Osteoblast (primary cell): ENCODE measurements at regions not wholly inside any gene's neighbourhood (a gene's known extent, or its start where the extent isn't known, plus 50 kb on each side); places are given as distances from the start of the nearest gene placed in this dataset.
A peak's percentile ranks its signal among the peaks of the same experiment; 100 is the strongest.

ENCODE experiments used
- DNase-seq: peaks from one replicate; pipeline ENCODE4 v3.0.0; 2011; ENCODE audit warnings: low spot score, mixed read lengths; ENCODE audit not compliant: insufficient read length; ENCODE audit errors: missing footprints
- H2AFZ ChIP-seq: 2 replicates; pipeline ENCODE4 v1.6.0; 2011; ENCODE audit warnings: mild to moderate bottlenecking, low read length
- H3K27ac ChIP-seq: 2 replicates; pipeline ENCODE4 v1.5.1; 2011; ENCODE audit warnings: mild to moderate bottlenecking, low read depth, low read length, moderate library complexity
- H3K27me3 ChIP-seq: 2 replicates; pipeline ENCODE4 v1.6.0; 2012; ENCODE audit warnings: mild to moderate bottlenecking, control low read depth, inconsistent platforms, low read length, moderate library complexity; ENCODE audit not compliant: insufficient read depth
- H3K36me3 ChIP-seq: 2 replicates; pipeline ENCODE4 v1.5.1; 2011; ENCODE audit warnings: mild to moderate bottlenecking, low read length, control low read depth, moderate library complexity; ENCODE audit not compliant: insufficient read depth
- H3K4me1 ChIP-seq: 2 replicates; pipeline ENCODE4 v1.5.1; 2011; ENCODE audit warnings: mild to moderate bottlenecking, low read length, control low read depth, moderate library complexity; ENCODE audit not compliant: insufficient read depth
- H3K4me2 ChIP-seq: 2 replicates; pipeline ENCODE4 v1.6.0; 2011; ENCODE audit warnings: mild to moderate bottlenecking, low read length; ENCODE audit not compliant: insufficient read depth
- H3K4me3 ChIP-seq: fragments of 200-600 bp; sonication (generic); 3 replicates; pipeline ENCODE4 v1.5.1; 2012; ENCODE audit warnings: mild to moderate bottlenecking, low read length, inconsistent platforms; ENCODE audit not compliant: insufficient read depth
- H3K79me2 ChIP-seq: 2 replicates; pipeline ENCODE4 v1.6.0; 2012; ENCODE audit warnings: mild to moderate bottlenecking, low read length, control low read depth, inconsistent platforms; ENCODE audit not compliant: insufficient read depth
- H3K9me3 ChIP-seq: 2 replicates; pipeline ENCODE4 v1.5.1; 2011; ENCODE audit warnings: low read depth, low read length, control low read depth
- H4K20me1 ChIP-seq: 2 replicates; pipeline ENCODE4 v1.6.0; 2012; ENCODE audit warnings: mild to moderate bottlenecking, low read length, control low read depth; ENCODE audit not compliant: insufficient read depth
- CTCF ChIP-seq: IDR thresholded peaks from 2 replicates; pipeline ENCODE4 v1.5.1; 2011; ENCODE audit warnings: mild to moderate bottlenecking, low read depth, low read length, moderate library complexity; ENCODE audit errors: extremely low read depth

DNA sequence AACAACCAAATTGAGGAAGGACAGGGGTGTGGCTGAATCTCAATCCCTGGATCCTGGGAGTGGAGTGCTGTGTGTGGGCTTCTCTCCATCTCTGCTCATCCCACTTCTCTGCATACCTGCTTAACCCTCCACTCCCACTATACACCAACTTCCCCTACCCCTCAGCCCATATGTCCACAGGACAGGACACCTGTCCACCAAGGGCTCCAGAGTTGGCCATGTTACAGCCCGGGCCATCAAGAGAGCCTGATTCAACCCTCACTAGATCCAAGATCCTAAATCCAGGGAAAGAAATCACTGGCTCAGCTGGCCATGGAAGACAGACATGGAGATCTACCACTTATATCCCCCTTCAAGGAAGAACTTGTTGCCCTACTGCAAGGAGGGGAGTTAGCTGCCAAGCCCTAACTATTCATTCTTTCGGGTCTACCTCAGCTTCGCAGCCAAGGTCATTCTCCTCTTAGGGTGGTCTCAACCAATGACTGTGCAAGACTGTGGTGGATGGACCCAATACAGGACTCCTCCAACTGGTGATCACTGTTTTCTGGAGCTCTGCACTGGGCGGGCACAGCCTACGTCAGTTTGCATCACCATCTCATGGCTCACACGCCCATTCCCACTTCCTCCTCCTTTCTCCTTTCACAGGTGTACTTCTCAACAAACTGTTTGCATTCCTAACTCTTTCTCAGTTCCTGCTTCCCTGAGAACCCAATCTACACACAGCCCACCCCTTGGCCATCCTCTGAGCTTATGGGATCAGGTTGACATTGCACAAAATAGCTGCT, 53.7 kb upstream of the ZBTB43 start:
- H3K4me1 ChIP-seq = no peaks in the 10 kb centered on the region
- H3K4me3 ChIP-seq = no peak overlapping the region
- no peak overlapping the region for H2AFZ ChIP-seq
- TF ChIP-seq CTCF = no peak
- DNase-seq = peak; percentile 39
- H3K79me2 ChIP-seq = no peaks in the 10 kb centered on the region
- no peaks in the 10 kb centered on the region for H3K9me3 ChIP-seq
- H3K27ac ChIP-seq = no peak overlapping the region
- no peaks in the 10 kb centered on the region for H3K36me3 ChIP-seq
- peaks cover 7% of the 10 kb centered on the region for H3K27me3 ChIP-seq
- no peak overlapping the region for H3K4me2 ChIP-seq
- no peaks in the 10 kb centered on the region for H4K20me1 ChIP-seq

- no peak for DNase-seq
- Histone ChIP-seq H3K4me1 (no peaks in the 10 kb centered on the region), H3K27ac (no peak overlapping the region), H3K9me3 (no peaks in the 10 kb centered on the region), H3K4me2 (no peak overlapping the region), H3K4me3 (no peak overlapping the region), H3K79me2 (no peaks in the 10 kb centered on the region), H2AFZ (no peak overlapping the region), H3K27me3 (peaks cover 12% of the 10 kb centered on the region), H4K20me1 (no peaks in the 10 kb centered on the region), H3K36me3 (no peaks in the 10 kb centered on the region)
- no peak for TF ChIP-seq CTCF
These were observed 52.5 kb upstream of the ZBTB43 start for GRCh38 chr9:126752376-126752775.

- no peaks in the 10 kb centered on the region for H3K36me3 ChIP-seq
These were observed 51.8 kb upstream of the ZBTB43 start for GRCh38 chr9:126752881-126753670.

More at GRCh38 chr9:126752881-126753670, 51.8 kb upstream of the ZBTB43 start:
- Histone ChIP-seq H3K27me3 (peaks cover 12% of the 10 kb centered on the region), H3K79me2 (no peaks in the 10 kb centered on the region), H3K9me3 (no peaks in the 10 kb centered on the region), H3K4me1 (no peaks in the 10 kb centered on the region), H3K27ac (no peak overlapping the region), H4K20me1 (no peaks in the 10 kb centered on the region), H2AFZ (no peak overlapping the region), H3K4me2 (no peak overlapping the region), H3K4me3 (no peak overlapping the region)
- peak; percentile 25 for DNase-seq
- no peak for TF ChIP-seq CTCF
